Thyroid gland (tissue), 4 donors: ENCODE measurements at regions not wholly inside any gene's neighbourhood (a gene's known extent, or its start where the extent isn't known, plus 50 kb on each side); places are given as distances from the start of the nearest gene placed in this dataset.
"Not testable (repeated sequence)": the region's sequence is repeated elsewhere in the genome, so short reads cannot be mapped to it uniquely, and the experiment has no call there.

ENCODE experiments used
- POLR2A ChIP-seq, 2 donors: fragments of 450-650 bp; IDR thresholded peaks; one replicate each; pipeline ENCODE4 v1.6.1; 2017; ENCODE audit warnings: antibody characterized with exemption in 2 of 2, mild to moderate bottlenecking in 2 of 2, moderate library complexity in 1 of 2
- TF ChIP-seq, protein P1 (sequence below), 6 experiments: fragments of 200-600 bp in 3 of 6; fragments of 450-650 bp in 3 of 6; sonication (generic) in 3 of 6; IDR thresholded peaks; one replicate each; pipeline ENCODE4 v1.5.1; 2016 to 2019; ENCODE audit warnings: antibody characterized with exemption in 6 of 6, mild to moderate bottlenecking in 2 of 6, inconsistent platforms in 1 of 6, moderate library complexity in 1 of 6

DNA sequence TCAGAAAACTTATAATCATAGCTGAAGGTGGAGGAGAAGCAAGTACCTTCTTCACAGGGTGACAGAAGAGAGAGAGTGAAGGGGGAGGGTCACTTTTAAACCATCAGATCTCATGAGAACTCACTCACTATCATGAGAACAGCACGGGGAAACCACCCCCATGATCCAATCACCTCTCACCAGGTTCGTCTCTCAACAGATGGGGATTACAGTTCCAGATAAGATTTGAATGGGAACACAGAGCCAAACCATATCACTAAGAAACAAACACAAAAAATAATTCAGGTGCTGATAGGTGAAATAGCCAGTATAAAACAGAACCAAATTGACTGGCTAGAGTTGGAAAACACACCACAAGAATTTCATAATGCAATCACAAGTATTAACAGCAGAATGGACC, 162.2 kb upstream of the TEKT4 start:
- TF ChIP-seq, protein P1, sequence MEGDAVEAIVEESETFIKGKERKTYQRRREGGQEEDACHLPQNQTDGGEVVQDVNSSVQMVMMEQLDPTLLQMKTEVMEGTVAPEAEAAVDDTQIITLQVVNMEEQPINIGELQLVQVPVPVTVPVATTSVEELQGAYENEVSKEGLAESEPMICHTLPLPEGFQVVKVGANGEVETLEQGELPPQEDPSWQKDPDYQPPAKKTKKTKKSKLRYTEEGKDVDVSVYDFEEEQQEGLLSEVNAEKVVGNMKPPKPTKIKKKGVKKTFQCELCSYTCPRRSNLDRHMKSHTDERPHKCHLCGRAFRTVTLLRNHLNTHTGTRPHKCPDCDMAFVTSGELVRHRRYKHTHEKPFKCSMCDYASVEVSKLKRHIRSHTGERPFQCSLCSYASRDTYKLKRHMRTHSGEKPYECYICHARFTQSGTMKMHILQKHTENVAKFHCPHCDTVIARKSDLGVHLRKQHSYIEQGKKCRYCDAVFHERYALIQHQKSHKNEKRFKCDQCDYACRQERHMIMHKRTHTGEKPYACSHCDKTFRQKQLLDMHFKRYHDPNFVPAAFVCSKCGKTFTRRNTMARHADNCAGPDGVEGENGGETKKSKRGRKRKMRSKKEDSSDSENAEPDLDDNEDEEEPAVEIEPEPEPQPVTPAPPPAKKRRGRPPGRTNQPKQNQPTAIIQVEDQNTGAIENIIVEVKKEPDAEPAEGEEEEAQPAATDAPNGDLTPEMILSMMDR (IDR thresholded peaks at IDR 0.05): not testable (repeated sequence)
- not testable (repeated sequence) for TF ChIP-seq POLR2A (IDR thresholded peaks at IDR 0.05)
